ENCODE measurements at regions not wholly inside any gene's neighbourhood (a gene's known extent, or its start where the extent isn't known, plus 50 kb on each side); places are given as distances from the start of the nearest gene placed in this dataset.
A peak's percentile ranks its signal among the peaks of the same experiment; 100 is the strongest.

GRCh38 chr7:86947929-86948328 is 111.5 kb downstream of the ELAPOR2 start:
- DNase-seq = no peak

GRCh38 chr7:86943447-86943846 is 116.0 kb downstream of the ELAPOR2 start:
- DNase-seq = no peak

GRCh38 chr7:86942995-86943394 is 116.5 kb downstream of the ELAPOR2 start:
- DNase-seq = no peak

- DNase-seq = no peak
These were observed 117.4 kb downstream of the ELAPOR2 start for GRCh38 chr7:86942081-86942480.

GRCh38 chr7:86939197-86939814 is 120.1 kb downstream of the ELAPOR2 start:
- DNase-seq = peak; percentile 54

- DNase-seq = no peak
These were observed 122.0 kb downstream of the ELAPOR2 start for GRCh38 chr7:86937363-86937878.

- DNase-seq = no peak
These were observed 126.1 kb downstream of the ELAPOR2 start for GRCh38 chr7:86933295-86933845.

- DNase-seq = peak; percentile 27
These were observed 127.4 kb downstream of the ELAPOR2 start for GRCh38 chr7:86932038-86932512.

- DNase-seq = no peak
These were observed 128.0 kb downstream of the ELAPOR2 start for GRCh38 chr7:86931439-86931838.

GRCh38 chr7:86930554-86931307 is 128.7 kb downstream of the ELAPOR2 start:
- no peak for DNase-seq

GRCh38 chr7:86929293-86930109 is 130.0 kb downstream of the ELAPOR2 start:
- DNase-seq = no peak

- DNase-seq = no peak
These were observed 131.1 kb downstream of the ELAPOR2 start for GRCh38 chr7:86928308-86928707.

- DNase-seq = peak; percentile 19
These were observed 132.7 kb downstream of the ELAPOR2 start for GRCh38 chr7:86926732-86927131.

- DNase-seq = no peak
These were observed 134.2 kb downstream of the ELAPOR2 start for GRCh38 chr7:86925221-86925620.

GRCh38 chr7:86923527-86923926 is 135.9 kb downstream of the ELAPOR2 start:
- no peak for DNase-seq

- DNase-seq = no peak
These were observed 139.3 kb downstream of the ELAPOR2 start for GRCh38 chr7:86920154-86920553.

GRCh38 chr7:86918245-86918644 is 141.2 kb downstream of the ELAPOR2 start:
- DNase-seq = no peak

GRCh38 chr7:86916277-86916825 is 143.1 kb downstream of the ELAPOR2 start:
- no peak for DNase-seq

- DNase-seq = no peak
These were observed 144.9 kb downstream of the ELAPOR2 start for GRCh38 chr7:86914551-86914950.
